ENCODE measurements at regions not wholly inside any gene's neighbourhood (a gene's known extent, or its start where the extent isn't known, plus 50 kb on each side); places are given as distances from the start of the nearest gene placed in this dataset.
"Not testable (repeated sequence)": the region's sequence is repeated elsewhere in the genome, so short reads cannot be mapped to it uniquely, and the experiment has no call there.

DNA sequence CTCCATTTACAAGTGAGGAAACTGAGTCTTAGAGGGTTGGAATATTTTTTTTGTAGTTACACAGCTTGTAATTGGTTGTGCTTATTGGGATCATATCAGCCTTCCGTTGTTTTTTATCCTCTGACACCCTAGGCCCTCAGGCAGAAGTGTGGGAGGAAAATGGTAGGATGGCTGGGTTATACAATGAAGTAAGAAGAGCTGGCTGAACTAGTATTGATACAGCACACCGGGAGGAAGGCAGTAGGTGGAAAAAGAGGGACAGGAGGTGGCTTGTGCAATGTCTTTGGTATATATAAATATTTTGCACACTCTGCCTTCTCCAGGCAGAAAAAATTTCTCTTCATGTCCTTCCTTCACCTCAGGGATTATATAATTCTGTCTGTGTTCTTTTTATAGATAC lies 214.3 kb upstream of the SGO1 start:
- DNase-seq (ENCODE audit: low read depth in 2 of 2): no peak

DNA sequence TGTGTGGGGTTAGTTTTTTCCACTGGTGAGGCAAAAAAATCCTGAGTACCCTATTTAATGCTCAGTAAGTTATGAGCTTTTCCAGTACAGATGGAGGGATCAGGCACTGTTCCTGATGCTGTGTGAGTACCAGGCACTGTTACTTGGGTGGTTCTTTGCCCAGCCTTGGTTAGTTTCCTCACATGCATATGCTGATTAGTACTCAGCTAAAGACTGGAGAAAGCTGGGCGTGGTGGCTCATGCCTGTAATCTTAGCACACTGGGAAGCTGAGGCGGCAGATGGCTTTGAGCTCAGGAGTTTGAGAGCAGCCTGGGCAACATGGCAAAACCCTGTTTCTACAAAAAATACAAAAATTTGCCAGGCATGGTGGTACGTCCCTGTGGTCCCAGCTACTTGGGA lies 210.3 kb upstream of the SGO1 start:
- no peak for DNase-seq (ENCODE audit: low read depth in 2 of 2)

DNA sequence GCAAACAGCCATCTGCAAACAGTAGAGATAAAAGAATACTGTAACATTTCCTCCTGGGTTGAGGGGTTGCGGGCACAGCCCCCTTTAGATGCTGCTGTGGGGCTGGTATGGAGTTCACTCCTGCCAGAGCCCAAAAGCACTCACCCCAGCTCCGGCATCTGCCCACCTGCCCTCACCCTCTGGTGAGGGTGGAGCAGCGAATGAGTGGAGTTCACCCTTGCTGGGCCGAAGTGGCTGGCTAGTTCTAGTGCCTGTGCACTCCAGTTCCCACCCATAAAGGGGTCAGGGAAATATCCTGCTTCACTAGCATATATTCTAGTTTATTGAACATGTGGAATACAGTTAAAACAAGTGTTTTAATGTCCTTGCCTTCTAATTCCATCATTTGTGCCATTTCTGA lies 209.7 kb upstream of the SGO1 start:
- no peak for DNase-seq (ENCODE audit: low read depth in 2 of 2)

DNA sequence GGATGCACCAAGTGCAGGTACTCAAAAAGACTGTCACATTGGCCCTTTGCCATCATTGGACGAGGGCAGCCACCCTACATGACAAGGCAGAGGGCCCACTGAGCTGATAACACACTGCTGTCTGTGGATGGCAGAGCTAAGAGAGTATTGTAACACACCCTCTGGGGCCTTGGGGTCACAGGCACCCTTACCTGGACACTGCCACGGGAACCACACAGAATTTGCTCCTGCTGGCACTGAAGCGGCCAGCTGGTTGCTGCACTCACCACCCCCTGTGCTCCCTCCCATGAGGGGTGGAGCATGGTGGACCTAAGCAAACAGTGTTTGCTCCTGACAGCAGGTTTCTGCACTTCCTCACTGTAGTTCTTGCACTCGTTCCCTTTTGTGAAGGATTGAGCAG lies 208.2 kb upstream of the SGO1 start:
- DNase-seq (ENCODE audit: low read depth in 2 of 2): no peak

DNA sequence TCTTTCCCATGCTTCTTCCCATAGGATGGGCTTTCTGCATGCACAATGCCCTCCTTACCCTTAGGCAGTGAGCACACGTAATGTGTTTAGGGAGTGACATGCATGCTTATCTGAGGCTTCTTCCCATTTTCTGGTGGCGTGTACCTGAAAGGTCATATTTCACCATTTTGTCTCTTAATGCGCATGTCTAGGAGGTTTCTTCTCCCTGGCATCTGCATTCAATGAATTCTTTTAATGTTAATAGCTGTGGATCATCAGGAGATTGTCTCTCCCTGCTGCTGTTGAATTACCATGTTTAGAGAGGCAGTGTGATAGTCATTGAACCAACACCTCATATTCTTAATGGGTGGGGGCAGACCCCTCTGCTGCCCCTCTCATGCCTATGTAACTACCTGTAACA lies 205.6 kb upstream of the SGO1 start:
- DNase-seq (ENCODE audit: low read depth in 2 of 2): no peak

DNA sequence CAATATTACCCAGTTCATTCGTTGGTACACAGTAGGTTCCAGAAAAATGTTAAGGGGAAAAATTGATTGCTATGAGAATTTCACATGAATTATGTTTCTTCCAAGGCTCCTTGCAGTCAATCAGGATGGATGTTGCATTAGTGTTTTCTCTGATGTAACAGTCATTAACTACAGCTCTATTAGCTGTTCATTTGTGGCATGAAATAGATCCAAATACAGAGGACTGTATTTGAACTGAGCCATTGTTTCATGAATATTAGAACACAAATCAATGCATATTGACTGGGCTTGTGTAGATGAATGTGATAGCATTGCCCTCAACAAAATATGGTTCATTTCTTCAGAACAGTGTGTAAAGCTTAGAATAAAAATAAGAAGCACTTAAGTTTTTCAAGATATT lies 203.0 kb upstream of the SGO1 start:
- DNase-seq (ENCODE audit: low read depth in 2 of 2): no peak

DNA sequence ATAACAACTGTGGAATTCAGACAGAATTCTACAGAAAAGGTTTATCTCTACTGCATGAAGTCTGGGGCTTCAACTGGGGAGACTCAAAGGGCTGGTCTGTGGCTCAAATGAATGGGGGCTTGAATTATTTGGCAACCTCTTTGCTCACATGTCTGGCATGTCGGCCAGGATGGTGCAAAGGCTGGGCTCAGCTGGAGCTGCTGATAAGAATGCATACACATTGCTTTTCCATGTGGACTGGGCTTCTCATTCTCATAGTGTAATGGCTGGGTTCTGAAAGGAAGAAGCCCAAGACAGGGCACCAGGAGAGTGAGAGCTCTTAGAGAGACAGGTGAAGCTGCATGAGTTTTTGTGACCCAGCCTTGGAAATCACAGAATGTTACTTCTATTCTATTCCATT lies 194.3 kb upstream of the SGO1 start:
- DNase-seq (ENCODE audit: low read depth in 2 of 2): no peak

DNA sequence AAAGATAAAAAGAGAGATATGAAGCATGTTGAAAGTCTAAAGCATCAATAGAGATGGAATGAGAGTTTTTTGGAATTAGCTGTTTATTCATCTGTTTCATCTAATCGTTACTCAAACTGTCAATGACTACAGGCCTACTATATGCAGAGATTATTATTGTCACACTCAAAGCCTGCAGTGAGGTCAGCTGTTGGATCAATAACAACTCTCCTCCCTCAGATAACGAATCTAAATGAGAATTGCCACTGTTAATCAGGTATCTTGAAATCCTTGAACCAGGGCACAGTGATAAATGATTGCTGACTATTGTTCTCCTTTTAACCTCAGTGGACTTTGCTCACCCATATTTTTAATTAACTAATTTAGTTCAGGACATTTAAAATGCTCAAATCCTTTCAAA lies 192.3 kb upstream of the SGO1 start:
- DNase-seq (ENCODE audit: low read depth in 2 of 2): no peak

DNA sequence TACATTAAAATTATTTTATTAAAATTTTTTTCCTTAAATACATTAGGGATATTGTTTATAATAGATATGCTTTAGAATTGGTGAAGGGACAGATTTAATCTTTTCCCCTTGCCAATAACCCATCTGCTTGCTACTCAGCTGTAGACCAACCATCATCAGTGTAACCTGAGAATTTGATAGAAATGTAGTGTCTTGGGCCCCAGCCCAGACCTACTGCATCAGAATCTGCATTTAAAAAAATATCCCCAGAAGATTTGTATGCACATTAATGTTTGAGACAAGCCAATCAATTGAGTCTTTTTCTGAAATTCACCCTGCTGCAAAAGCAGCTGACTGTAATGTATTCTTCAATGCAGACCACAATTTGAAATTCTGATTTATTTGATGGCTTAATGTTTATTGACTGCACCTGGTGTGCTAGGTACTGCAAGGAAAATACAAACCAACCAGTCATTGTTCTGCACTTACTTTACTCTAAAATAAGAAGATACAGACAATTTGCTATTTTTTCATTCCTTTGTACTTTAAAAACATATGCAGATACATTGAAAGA lies 190.7 kb upstream of the SGO1 start:
- no peak for DNase-seq (ENCODE audit: low read depth in 2 of 2)

DNA sequence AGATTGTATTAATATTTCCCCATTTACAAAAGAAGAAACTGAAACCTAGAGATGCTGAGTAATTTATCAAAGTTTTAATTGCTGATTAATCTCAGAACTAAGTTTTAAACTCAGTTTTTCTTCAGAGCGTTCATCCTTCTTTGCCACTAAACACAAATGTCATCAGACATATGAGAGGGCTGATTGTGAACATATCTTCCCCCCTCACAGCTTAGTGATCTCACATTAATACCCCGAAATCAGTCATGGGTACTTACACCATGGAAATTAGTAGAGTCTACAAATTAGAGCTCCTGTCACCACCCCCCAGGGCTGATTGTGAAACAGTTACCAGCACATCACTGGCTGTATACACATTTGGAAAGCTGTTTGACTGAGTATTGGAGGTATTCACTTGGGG lies 189.3 kb upstream of the SGO1 start:
- no peak for DNase-seq (ENCODE audit: low read depth in 2 of 2)

DNA sequence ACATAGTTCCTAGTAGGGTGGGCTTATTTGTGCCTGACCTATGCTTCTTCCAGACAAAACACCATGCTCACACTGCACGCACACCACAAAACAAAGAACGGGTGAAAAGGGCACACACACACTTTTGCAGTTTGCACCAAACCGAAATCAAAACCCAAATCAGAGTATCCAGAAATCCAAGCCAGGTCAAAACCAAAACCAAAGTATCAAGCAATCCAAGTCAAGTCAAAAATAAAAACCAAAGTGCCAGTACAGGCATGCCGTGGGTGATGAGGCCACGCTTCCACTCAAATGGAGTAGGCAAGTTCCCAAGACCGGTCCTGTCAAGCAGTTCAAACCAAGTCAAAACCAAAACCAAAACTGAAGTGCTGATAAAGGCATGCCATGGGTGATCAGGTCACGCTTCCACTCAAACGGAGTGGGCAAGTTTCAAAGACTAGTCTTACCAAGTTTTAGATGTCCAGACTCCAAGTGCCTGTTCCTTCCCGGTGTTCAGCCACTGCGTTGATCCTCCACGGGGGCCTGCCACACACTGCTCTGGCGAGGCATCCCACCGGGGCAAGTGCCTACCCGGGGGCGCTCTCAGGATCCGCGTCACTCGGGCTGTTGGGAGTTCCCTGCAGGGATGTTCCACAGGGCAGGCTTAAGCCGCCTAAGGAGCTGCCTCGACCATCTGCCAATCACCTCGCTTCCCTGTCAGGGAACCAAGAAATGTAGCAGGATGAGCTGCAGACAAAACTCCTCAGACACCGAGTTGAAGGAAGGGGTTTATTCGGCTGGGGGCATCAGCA lies 184.5 kb upstream of the SGO1 start:
- DNase-seq (ENCODE audit: low read depth in 2 of 2): not testable (repeated sequence)

DNA sequence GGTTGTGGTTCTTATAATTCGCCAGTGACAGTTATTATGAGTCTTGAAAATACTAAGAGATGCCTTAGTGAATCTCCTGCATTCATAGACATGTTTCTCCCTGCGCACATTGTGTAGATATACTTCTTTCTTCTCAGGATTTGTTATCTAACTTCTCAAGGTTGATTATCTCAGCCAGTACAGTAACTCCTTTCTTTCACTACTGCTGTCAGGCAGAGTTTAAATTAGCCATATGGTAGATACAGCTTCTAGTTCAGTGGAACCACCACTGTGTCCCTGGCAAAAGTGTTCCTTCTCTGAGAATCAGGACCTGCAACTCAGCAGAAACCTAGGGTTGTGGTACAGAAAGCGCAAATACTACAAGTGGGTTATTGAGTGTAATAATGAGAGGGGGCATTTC lies 175.0 kb upstream of the SGO1 start:
- no peak for DNase-seq (ENCODE audit: low read depth in 2 of 2)

DNA sequence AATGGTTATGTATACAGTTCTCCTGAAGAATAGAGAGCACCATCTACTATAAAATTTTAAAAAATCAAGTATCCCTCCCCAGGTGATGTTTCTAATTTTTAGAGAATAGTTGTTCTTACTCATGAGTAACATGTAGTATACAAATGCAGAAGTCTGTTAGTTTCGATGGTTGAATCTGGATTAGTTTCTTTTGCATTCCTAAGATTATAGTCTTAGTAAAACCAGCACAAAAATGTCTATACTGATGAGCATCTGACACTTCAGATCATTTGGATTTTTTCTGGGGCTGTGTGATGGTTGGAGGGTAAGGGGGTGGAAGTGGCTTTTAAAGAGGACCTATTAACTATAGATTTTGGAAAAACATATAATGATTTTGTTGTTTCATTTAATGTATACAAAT lies 167.3 kb upstream of the SGO1 start:
- DNase-seq (ENCODE audit: low read depth in 2 of 2): no peak

DNA sequence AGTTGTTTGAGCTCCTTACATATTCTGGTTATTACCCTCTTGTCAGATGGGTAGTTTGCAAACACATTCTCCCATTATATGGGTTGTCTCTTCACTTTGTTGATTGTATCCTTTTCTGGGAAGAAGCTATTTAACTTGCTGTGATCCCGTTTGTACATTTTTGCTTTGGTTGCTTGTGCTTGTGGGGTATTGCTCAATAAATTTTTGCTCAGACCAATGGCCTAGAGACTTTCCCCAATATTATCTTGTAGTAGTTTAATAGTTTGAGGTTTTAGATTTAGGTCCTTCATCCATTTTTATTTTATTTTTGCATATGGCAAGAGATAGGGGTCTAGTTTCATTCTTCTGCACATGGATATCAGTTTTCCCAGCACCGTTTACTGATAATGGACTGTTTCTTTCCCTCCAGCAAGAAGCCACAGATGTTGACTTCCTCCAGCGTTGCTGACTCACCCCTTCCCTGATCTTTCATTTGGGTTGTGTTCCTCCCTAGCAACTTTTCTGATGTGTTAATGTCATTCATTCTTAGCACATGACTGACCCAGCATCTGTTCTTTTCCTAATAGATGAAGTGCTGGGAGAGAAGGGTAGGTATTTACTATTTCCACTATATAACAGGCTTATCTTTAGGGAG lies 166.7 kb upstream of the SGO1 start:
- DNase-seq (ENCODE audit: low read depth in 2 of 2): no peak

DNA sequence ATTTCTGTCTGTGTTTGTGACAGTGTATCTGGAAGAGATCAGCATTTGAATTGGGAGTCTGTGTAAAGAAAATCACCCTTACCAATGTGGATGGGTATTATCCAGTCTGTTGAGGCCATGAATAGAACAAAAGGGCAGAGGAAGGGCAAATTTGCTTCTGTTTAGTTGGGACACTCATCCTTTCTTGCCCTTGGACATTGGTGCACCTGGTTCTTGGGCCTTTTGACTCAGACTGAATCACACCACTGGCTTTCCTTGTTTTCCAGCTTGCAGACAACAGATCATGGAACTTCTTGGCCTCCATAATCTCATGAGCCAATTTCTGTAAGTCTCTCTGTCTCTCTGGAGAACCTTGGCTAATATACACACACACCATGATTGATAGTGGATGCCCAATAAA lies 164.4 kb upstream of the SGO1 start:
- no peak for DNase-seq (ENCODE audit: low read depth in 2 of 2)

DNA sequence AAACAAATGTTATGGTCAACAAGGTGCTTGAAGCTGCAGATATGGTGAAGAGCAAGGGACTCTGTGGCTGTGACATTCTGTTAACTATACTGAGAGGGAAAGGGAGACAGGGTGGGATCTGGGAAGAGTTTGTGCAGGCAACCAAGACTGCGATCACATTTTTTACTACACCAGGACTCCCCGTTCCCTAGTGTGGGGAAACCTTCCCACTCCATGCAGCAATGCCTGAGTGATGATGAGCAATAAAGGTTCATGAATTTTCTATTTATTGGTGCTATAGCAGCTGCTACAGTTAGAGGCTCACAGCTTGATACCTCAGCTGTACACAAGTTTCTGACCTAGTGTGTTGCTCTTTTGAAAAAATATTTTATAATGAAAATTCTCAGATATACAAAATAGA lies 160.9 kb upstream of the SGO1 start:
- no peak for DNase-seq (ENCODE audit: low read depth in 2 of 2)

DNA sequence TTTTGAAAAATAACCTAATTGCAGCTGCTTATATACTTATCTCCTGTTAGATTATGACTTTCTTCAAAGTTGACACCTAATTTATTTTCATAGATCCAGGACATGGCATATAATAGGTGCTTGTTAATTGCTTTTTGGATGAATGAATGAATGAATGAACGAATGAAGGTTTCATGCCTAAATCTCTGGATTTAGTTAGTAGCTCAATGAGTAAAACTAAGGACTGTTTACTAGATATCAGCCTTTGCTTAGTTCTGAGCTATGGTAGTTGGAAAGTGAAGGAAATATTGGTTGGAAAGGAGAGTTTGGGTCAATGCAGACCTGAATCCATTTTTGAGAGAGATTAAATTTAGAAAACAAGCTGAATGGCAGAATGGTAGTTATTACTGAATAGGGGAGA lies 160.4 kb upstream of the SGO1 start:
- no peak for DNase-seq (ENCODE audit: low read depth in 2 of 2)

DNA sequence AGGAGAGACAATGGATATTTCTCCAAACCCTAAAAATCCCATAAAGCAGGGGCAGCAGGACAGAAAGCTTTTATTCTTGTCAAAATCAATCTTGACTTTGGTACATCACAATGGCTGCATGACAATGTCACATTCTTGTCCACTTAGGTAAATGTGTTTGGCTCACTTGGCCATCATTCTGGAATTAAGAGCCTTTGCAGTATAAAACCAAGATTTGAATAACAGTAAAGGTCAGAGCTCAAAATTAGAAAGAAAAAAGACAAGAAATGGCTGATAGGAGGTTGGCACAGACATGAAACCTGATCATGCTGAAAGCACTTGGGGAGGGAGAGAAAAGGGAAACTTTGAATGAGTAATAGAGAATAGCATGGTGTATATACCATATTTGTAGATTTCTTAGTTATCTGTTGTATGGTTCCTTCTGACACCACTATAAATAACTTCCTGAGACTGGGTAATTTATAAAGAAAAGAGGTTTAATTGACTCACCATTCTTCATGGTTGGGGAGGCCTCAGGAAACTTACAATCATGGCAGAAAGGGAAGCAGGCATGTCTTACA lies 158.5 kb upstream of the SGO1 start:
- DNase-seq (ENCODE audit: low read depth in 2 of 2): no peak

DNA sequence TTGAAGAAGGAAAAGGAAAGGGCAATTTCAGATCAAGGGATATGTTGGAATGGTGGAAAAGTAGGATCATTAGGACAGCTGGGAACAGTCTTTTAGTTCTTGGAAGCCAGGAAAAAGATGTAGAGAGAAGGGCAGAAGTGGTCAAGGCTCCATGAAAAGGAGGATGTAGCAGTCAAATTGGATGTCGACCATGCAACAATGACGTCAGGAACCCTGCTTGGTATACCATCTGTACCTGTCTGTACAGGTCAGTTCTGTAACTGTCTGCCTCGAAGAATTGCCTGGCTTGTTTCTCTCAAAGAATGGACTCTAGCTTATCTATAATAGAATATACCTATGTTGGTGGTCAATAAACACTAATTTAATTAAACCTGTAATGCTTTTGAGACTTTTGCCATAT lies 157.8 kb upstream of the SGO1 start:
- no peak for DNase-seq (ENCODE audit: low read depth in 2 of 2)

DNA sequence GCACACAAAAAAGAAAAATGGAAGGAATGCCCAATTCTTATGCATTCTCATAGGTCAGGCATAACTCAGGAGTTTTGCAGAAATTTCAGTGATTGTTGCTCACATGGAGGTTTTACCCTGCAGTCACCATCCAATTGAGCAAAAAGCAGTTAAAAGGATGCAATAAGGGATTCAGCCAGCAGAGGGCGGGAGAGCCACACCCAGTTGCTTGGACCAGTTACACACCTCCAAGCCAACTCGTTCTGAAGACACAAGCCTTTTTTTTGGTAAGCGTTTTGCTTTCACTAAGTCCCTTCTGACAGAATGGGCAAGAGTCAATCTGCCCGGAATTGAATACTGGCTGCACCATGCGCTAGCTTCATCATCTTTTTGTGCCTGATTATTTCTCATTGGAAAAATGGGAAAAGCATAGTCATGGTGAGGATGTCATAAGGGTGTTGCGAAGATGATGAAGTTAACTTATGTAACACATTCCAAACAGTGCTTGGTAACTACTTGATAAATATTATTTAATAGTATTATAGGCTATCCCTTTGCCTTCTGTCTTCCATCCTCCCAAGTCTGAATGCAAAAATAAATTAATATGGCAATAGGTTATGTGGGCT lies 154.4 kb upstream of the SGO1 start:
- DNase-seq (ENCODE audit: low read depth in 2 of 2): peak; percentile 10 to 26

DNA sequence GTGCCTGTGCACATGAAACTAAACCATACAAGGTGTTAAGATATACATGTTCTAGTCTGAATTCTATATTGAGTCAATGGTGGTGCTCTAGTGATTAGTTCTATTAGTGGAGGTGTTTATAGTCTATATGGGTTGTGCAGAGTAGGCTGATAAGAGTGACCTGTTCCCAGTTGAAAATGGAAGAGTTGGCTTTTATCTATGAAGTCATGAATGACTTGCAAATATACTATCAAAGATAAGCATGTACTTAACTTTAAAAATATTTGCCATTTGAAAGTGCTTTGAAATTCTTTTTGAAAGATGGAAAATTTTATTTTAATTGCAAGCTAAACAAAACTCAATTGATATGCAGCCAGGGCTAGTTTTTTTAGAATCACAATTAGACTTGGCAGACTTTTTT lies 150.6 kb upstream of the SGO1 start:
- no peak for DNase-seq (ENCODE audit: low read depth in 2 of 2)

DNA sequence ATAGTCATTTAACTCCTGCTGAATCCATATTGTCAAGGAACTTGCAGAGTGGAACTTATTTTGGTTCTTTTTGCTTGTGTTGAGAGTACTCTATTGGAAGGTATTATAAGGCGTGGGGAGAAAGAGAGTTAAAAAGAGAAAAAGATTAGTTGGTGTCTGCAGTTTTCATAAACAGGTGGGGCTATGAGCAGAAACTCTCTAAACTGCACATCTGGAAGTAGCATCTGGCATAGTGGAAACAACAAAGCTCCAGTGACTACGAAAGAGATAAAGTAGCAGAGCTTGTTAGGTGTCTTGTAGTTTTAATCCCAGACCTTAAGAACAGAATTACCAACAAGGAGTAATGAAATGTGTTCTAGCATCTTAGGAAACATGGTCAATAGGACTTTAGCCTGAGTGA lies 148.8 kb upstream of the SGO1 start:
- no peak for DNase-seq (ENCODE audit: low read depth in 2 of 2)

DNA sequence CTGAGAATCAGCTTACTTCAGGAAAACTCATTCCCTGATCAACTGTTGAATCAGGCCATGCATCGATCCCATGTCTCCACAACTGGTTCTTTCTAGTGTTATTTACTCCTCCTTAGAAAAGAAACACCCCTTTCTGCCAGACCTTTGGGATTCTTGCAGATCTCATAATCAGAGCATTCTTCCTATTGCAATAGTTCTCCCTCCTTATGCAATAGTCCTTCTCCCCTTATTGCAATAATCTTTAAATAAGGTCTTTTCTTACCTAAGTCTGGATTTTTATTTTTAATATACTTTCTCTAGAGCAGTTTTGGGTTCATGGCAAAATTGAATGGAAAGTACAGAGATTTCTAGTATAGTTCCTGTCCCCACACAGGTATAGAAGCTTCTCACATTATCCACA lies 141.9 kb upstream of the SGO1 start:
- DNase-seq (ENCODE audit: low read depth in 2 of 2): no peak

Measured in stimulated activated CD8-positive, alpha-beta memory T cell treated with anti-CD3 and anti-CD28 coated beads, Interleukin-7, amount 100 ng/mL, for 1 hour (primary cell).